ENCODE measurements at regions not wholly inside any gene's neighbourhood (a gene's known extent, or its start where the extent isn't known, plus 50 kb on each side); places are given as distances from the start of the nearest gene placed in this dataset.
"Not testable (repeated sequence)": the region's sequence is repeated elsewhere in the genome, so short reads cannot be mapped to it uniquely, and the experiment has no call there.

DNA sequence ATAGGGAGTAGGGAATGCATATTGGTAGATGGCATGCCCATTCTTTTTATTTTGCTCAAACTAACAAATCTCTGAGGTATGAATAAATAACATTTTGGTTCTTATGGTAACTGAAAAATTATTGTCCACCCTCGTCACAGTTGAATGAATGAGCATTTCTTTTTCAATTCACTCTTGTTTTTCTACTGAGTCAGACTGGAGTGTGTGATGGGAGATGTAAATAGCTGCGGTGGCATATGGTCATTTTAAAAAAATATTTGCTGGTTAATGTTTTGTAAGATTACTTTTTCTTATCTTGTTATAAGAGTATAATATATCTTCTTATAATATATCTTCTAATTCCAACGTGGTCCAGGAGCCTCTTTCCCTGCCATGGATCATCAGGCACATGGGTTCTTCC is 586.5 kb downstream of the SLITRK5 start:
- DNase-seq, result no peak

DNA sequence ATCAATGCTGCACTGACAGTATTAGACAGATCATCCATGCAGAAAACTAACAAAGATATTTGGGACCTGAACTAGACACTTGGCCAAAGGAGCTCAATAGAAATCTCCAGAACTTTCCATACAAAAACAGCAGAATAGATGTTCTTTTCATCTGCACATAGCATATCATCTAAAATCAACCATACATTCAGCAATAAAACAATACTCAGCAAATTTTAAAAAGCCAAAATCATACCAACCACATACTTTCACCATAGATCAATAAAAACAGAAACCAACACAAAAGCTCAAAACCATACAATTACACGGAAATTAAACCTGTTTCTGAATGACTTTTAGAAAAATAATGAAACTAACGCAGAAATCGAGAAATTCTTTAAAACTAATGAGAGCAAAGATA is 592.6 kb downstream of the SLITRK5 start:
- DNase-seq, result no peak

DNA sequence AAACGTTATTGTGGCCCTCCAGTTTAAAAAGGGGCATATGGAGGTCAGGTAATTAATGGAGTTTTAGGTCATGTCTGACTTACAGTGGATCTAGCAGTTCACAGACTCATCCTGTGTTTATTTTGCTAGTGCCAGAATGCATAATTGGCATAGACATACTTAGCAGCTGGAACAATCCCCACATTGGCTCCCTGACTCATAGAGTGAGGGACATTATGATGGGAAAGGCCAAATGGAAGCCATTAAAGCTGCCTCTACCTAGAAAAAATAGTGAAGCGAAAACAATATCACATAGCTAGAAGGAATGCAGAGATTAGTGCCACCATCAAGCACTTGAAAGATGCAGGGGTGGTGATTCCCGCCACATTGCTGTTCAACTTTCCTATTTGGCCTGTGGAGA is 610.7 kb downstream of the SLITRK5 start:
- DNase-seq, result no peak

GRCh38 chr13:88285329-88285728 is 614.2 kb downstream of the SLITRK5 start:
- DNase-seq, result no peak

DNA sequence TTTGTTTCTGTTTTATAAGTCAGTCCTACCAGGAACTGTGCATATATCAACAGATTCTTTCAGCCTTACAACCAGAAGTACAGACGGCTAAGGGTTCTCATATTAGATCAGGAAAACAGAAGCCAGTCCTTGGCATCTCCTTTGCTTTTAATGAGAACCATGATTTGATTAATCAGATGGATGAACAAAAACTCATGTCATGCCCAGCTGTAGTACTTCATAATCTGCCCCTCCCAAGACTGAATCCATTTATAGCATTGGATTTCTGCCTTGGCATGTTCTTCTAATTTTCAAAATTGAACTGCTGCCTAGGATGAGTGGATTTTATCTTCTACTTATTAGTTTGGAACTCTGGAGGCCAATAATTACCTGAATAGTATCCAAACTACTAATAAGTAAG is 617.2 kb downstream of the SLITRK5 start:
- DNase-seq, result no peak

DNA sequence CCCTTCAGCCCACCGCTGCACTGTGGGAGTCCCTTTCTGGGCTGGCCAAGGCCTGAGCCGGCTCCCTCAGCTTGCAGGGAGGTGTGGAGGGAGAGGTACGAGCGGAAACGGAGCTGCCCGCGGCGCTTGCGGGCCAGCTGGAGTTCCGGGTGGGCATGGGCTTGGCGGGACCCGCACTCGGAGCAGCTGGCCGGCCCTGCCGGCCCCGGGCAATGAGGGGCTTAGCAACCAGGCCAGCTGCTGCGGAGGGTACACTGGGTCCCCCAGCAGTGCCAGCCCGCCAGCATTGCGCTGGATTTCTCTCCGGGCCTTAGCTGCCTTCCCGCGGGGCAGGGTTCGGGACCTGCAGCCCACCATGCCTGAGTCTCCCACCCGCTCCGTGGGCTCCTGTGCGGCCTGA is 620.6 kb downstream of the SLITRK5 start:
- not testable (repeated sequence) for DNase-seq

- DNase-seq, result no peak
Measured at GRCh38 chr13:88294368-88294767, 623.2 kb downstream of the SLITRK5 start.

GRCh38 chr13:88303157-88303556 is 632.0 kb downstream of the SLITRK5 start:
- no peak for DNase-seq

GRCh38 chr13:88303605-88304004 is 632.4 kb downstream of the SLITRK5 start:
- no peak for DNase-seq

DNA sequence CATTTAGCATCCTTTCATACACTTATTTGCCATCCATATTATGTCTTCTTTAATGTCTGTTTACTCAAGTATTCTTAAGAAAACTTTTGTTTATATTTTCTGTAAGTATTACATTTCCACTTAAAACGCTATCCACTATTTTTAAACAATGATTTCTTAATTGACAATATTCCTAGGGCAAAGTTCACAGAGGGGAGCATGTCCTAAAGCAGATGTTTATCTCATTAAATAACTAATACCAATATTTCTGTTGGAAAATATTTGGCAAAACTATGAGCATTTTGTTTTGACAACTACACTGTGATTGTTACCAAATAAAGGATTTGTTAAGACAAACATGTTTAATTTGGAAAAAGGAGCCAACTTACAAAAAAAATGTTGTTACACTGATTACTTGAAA is 643.3 kb downstream of the SLITRK5 start:
- no peak for DNase-seq

GRCh38 chr13:88329066-88329465 is 657.9 kb downstream of the SLITRK5 start:
- no peak for DNase-seq

- DNase-seq, result no peak
Measured at GRCh38 chr13:88339271-88339741, 668.1 kb downstream of the SLITRK5 start.

- no peak for DNase-seq
Measured at GRCh38 chr13:88345171-88345847, 674.1 kb downstream of the SLITRK5 start.

GRCh38 chr13:88360761-88361160 is 689.6 kb downstream of the SLITRK5 start:
- no peak for DNase-seq

DNA sequence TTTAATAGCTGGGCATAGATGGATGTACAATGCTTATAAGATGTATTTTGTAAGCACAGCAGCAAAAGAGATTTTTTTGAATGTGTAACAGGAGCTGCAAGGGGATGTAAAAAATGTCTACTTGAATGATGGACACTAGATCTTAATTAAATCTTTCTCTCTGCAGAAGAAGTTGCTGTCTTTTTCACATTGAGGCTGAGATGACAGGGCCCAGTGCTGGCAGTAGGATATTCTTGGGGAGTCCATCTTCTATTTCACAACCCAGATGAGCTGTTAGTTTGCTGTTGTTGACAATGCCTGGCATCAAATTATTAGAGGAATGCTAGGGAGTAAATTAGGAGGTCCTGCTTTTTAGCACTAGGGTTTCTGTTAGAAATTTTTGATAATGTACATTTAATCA is 698.7 kb downstream of the SLITRK5 start:
- DNase-seq, result no peak

GRCh38 chr13:88376760-88377388 is 705.7 kb downstream of the SLITRK5 start:
- no peak for DNase-seq

- no peak for DNase-seq
Measured at GRCh38 chr13:88377852-88378251, 706.7 kb downstream of the SLITRK5 start.

GRCh38 chr13:88384542-88384941 is 713.4 kb downstream of the SLITRK5 start:
- DNase-seq, result no peak

- DNase-seq, result no peak
Measured at GRCh38 chr13:88395804-88396203, 724.6 kb downstream of the SLITRK5 start.

DNA sequence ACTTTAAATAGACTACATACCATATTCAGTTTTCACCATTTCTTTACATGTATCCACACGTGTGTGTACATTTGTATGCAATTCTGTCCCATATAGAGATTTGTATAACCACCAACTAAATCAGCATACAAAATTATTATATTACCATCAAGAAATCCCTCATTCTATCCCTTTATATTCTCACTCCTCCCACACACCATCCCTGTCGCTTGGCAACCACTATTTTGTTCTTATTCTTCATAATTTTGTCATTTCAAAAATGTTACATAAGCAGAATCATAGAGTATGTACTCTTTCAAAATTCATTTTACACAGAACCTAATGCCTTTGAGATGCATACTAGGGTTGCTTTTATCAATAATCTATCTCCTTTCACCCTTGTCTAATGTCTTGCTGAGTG is 740.5 kb downstream of the SLITRK5 start:
- no peak for DNase-seq

DNA sequence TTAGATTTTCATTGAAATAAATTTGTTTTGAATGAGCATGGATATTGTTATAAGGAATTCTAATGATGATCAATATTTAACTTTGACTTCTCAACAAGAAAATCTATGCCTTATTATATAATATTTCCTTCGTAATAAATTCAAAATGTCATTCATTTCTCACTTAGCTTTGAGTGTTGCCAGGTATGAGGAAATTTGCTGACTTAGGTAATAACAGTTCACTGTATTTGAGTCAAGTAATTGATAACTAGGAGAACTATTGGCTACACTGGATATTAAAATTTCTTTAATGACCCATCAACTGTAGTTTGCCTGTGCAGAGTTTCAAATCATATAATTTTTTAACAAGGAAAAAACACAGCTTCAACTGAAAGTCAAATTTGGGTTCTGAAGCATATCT is 746.6 kb downstream of the SLITRK5 start:
- no peak for DNase-seq

- no peak for DNase-seq
Measured at GRCh38 chr13:88424463-88424862, 753.3 kb downstream of the SLITRK5 start.

DNA sequence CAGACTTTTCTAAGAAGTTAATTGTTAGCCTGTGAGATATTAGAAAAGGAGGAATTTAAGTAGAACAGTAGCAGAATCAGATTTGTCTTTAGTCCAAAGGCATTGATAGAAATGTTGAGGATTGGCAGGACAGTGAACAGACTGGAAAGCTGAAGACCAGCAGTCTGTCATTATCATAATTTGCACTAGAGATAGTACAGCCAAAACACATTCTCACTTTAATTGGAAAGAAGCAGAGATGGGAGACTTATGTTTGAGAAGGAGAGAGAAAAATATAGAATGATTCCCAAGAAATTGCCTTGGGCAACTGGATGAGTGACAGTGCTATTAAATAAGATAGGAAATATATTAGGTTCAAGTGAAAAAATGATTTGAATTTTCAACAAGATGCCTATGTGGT is 755.5 kb downstream of the SLITRK5 start:
- DNase-seq, result no peak

DNA sequence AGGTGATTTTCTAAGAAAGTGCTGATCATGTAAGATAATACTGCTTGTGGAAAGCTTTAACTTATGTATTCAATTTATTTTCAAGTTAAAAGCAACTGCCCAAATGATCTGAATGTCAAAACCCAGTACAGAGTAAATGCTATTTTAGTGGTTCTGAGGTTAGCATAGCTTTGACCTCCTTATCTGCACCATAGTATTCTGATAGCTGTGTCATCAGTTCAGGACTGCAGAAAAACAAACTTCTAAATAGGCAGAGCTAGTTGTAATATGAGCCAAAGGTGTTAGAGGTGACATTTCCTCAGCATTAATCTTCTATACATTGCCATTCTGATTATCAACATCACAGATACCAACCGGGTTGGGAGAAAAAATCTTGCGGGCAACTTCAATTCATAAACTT is 758.7 kb downstream of the SLITRK5 start:
- DNase-seq, result no peak

DNA sequence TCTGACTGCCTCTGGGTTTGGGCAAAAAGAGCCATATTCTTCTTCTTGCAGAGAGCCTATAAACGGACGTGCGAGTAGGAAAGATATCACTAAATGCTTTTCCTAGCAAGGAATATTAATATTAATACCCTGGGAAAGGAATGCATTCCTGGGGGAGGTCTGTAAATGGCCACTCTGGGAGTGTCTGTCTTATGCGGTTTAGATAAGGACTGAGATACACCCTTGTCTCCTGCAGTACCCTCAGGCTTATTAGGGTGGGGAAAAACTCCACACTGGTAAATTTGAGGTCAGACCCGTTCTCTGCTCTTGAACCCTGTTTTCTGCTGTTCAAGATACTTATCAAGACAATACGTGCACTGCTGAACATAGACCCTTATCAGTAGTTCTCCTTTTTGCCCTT is 763.8 kb downstream of the SLITRK5 start:
- no peak for DNase-seq

Measured in stimulated activated naive CD4-positive, alpha-beta T cell (primary cell).